Adrenal gland (tissue), 9 donors: ENCODE measurements at regions not wholly inside any gene's neighbourhood (a gene's known extent, or its start where the extent isn't known, plus 50 kb on each side); places are given as distances from the start of the nearest gene placed in this dataset.
"Not testable (repeated sequence)": the region's sequence is repeated elsewhere in the genome, so short reads cannot be mapped to it uniquely, and the experiment has no call there.

Experiments
- DNase-seq, 7 donors: peaks; one replicate each; pipeline ENCODE4 v3.0.0-alpha.2; 2019 to 2020
- H3K27ac ChIP-seq, 5 donors: fragments of 200-600 bp; sonication (generic) in 4 of 5; 1 replicate in 3 of 5; 2 replicates in 2 of 5; pipeline versions ENCODE4 v1.5.1 to v1.8.0; 2016 to 2020; ENCODE audit warnings: mild to moderate bottlenecking in 1 of 5
- H3K27me3 ChIP-seq: fragments of 200-600 bp; 2 replicates; pipeline ENCODE4 v1.8.0; 2021
- H3K36me3 ChIP-seq, 2 donors: fragments of 200-600 bp; replicated peaks in 1 of 2; 1 replicate in 1 of 2; 2 replicates in 1 of 2; pipeline versions ENCODE4 v1.5.1 to v1.8.0; 2018 to 2022
- H3K4me1 ChIP-seq, 2 donors: fragments of 200-600 bp; replicated peaks in 1 of 2; 1 replicate in 1 of 2; 2 replicates in 1 of 2; pipeline versions ENCODE4 v1.5.1 to v1.8.0; 2018 to 2021
- H3K4me3 ChIP-seq, 4 donors: fragments of 200-600 bp; sonication (generic) in 3 of 4; one replicate each; pipeline ENCODE4 v1.5.1; 2016 to 2018
- H3K9me3 ChIP-seq, 3 donors: fragments of 200-600 bp; sonication (generic) in 1 of 3; replicated peaks in 1 of 3; 1 replicate in 2 of 3; 2 replicates in 1 of 3; pipeline versions ENCODE4 v1.5.1 to v1.8.0; 2016 to 2021
- CTCF ChIP-seq, 6 experiments: fragments of 450-650 bp in 4 of 6; fragments of 200-600 bp in 2 of 6; sonication (generic) in 1 of 6; IDR thresholded peaks; 1 replicate in 5 of 6; 2 replicates in 1 of 6; pipeline versions ENCODE4 v1.5.1 to v1.8.0; 2016 to 2021; ENCODE audit warnings: antibody characterized with exemption in 6 of 6, mild to moderate bottlenecking in 2 of 6, moderate library complexity in 1 of 6
- POLR2A ChIP-seq, 2 donors: fragments of 450-650 bp; IDR thresholded peaks; one replicate each; pipeline ENCODE4 v1.6.1; 2017; ENCODE audit warnings: antibody characterized with exemption in 2 of 2, mild to moderate bottlenecking in 2 of 2, moderate library complexity in 1 of 2
- WGBS, 4 donors: extraction: QIAGEN DNeasy Blood & Tissue Kit in 2 of 4; methylation state at CpG; one replicate each; pipeline versions ENCODE4 v1.1.5 to v1.1.7; 2013 to 2017; 5-methylcytosine and 5-hydroxymethylcytosine counted together
- intact Hi-C, 2 donors: fragments of 100-400 bp; cut with DNase I; formaldehyde crosslinking; loops; one replicate each; pipeline versions ENCODE4 v1.14.1 to v1.15.0; 2022 to 2023
- donor health status: healthy with polysubstance abuse.
- donor health status: Bipolar disorder and iron deficiency.
- donor health status: DM: yes; HTN: yes; CAD: no.
- donor health status: DM: no; HTN: no; CAD: no.
- donor health status: DM: no; HTN: no; CAD: no.

- intact Hi-C loops = no loop called here
Measured at GRCh38 chr5:91311168-91311696, 71.9 kb downstream of the ARRDC3 start.

GRCh38 chr5:91308157-91308556 lies 75.0 kb downstream of the ARRDC3 start:
- peaks cover 17 to 23% of the 10 kb centered on the region in 2 donors for H3K4me1 ChIP-seq
- H3K9me3 ChIP-seq, DNase-seq, H3K27me3 ChIP-seq, H3K4me3 ChIP-seq, intact Hi-C loops, H3K27ac ChIP-seq, H3K36me3 ChIP-seq: not testable (repeated sequence)
- WGBS, 4 donors = 88 to 93% (median 92%) methylated on average over 5 of the region's 5 CpGs

More at GRCh38 chr5:91311168-91311696, 71.9 kb downstream of the ARRDC3 start:
- H3K27ac ChIP-seq = peak overlapping the region; percentile 66 to 91 (median 78)
- TF ChIP-seq CTCF (IDR thresholded peaks at IDR 0.05) (no peak), POLR2A (IDR thresholded peaks at IDR 0.05) (no peak)
- no peaks in the 10 kb centered on the region for H3K27me3 ChIP-seq
- no peaks in the 10 kb centered on the region for H3K36me3 ChIP-seq
- H3K9me3 ChIP-seq = no peaks in the 10 kb centered on the region
- peaks cover 20 to 40% of the 10 kb centered on the region in 2 donors for H3K4me1 ChIP-seq
- H3K4me3 ChIP-seq = no peak overlapping the region
- no peak for DNase-seq
- WGBS, 4 donors = 71 to 81% (median 77%) methylated on average over 5 of the region's 5 CpGs

GRCh38 chr5:91307048-91307447 lies 76.1 kb downstream of the ARRDC3 start:
- TF ChIP-seq CTCF (IDR thresholded peaks at IDR 0.05) (no peak), POLR2A (IDR thresholded peaks at IDR 0.05) (no peak)
- DNase-seq = no peak
- Histone ChIP-seq H3K4me3 (no peak overlapping the region), H3K4me1 (peaks cover 8 to 12% of the 10 kb centered on the region in 2 donors), H3K27ac (no peak overlapping the region), H3K27me3 (no peaks in the 10 kb centered on the region), H3K9me3 (no peaks in the 10 kb centered on the region), H3K36me3 (no peaks in the 10 kb centered on the region)
- intact Hi-C loops = no loop called here
- 78 to 87% (median 83%) methylated on average over 4 of the region's 4 CpGs for WGBS, 4 donors

GRCh38 chr5:91306497-91306896 lies 76.6 kb downstream of the ARRDC3 start:
- no peak overlapping the region for H3K27ac ChIP-seq
- 84 to 95% (median 90%) methylated on average over 3 of the region's 3 CpGs for WGBS, 4 donors

More at GRCh38 chr5:91306497-91306896, 76.6 kb downstream of the ARRDC3 start:
- Histone ChIP-seq H3K36me3 (no peaks in the 10 kb centered on the region), H3K9me3 (no peaks in the 10 kb centered on the region), H3K4me1 (peaks cover 4 to 6% of the 10 kb centered on the region in 2 donors), H3K27me3 (no peaks in the 10 kb centered on the region), H3K4me3 (no peak overlapping the region)
- no peak for TF ChIP-seq POLR2A (IDR thresholded peaks at IDR 0.05)
- TF ChIP-seq CTCF (IDR thresholded peaks at IDR 0.05) = no peak
- intact Hi-C loops = no loop called here
- no peak for DNase-seq
